MCF 10A (cell line): ENCODE measurements at regions not wholly inside any gene's neighbourhood (a gene's known extent, or its start where the extent isn't known, plus 50 kb on each side); places are given as distances from the start of the nearest gene placed in this dataset.
A peak's percentile ranks its signal among the peaks of the same experiment; 100 is the strongest.
"Not testable (repeated sequence)": the region's sequence is repeated elsewhere in the genome, so short reads cannot be mapped to it uniquely, and the experiment has no call there.

Experiments used
- BruUV-seq: library from RNA; stranded (reverse); fragments of 400-500 nt; replicated peaks from 2 replicates; lab custom pipeline; 2021; lab: Mats Ljungman, UMichigan
- CTCF ChIA-PET: fragments of 300-600 bp; sonication (Branson Sonifier 250); formaldehyde crosslinking; extraction: SDS; loops from one replicate; lab custom pipeline; 2021; ENCODE audit warnings: antibody characterized with exemption, inconsistent platforms; lab: Yijun Ruan, JAX
- POLR2A ChIA-PET: fragments of 300-600, 350-650 bp; sonication (Branson Sonifier 250); formaldehyde crosslinking; extraction: SDS; loops from one replicate; lab custom pipeline; 2020; ENCODE audit warnings: antibody characterized with exemption, inconsistent platforms; lab: Yijun Ruan, JAX
- DNase-seq: peaks from one replicate; pipeline ENCODE4 v3.0.0-alpha.2; 2018; ENCODE audit not compliant: unreplicated experiment
- H3K27ac Mint-ChIP-seq: one replicate; pipeline ENCODE4 v1.8.0; 2022; ENCODE audit warnings: mild to moderate bottlenecking, low read depth, mixed read lengths; ENCODE audit not compliant: unreplicated experiment
- H3K27me3 Mint-ChIP-seq: one replicate; pipeline ENCODE4 v1.8.0; 2022; ENCODE audit warnings: mixed read lengths; ENCODE audit not compliant: insufficient read depth, unreplicated experiment
- H3K36me3 Mint-ChIP-seq: one replicate; pipeline ENCODE4 v1.8.0; 2022; ENCODE audit warnings: mild to moderate bottlenecking, moderate library complexity, mixed read lengths; ENCODE audit not compliant: insufficient read depth, unreplicated experiment
- H3K4me1 Mint-ChIP-seq: one replicate; pipeline ENCODE4 v1.8.0; 2022; ENCODE audit warnings: mixed read lengths; ENCODE audit not compliant: insufficient read depth, unreplicated experiment
- H3K4me3 Mint-ChIP-seq: one replicate; pipeline ENCODE4 v1.8.0; 2022; ENCODE audit warnings: mild to moderate bottlenecking, moderate library complexity, mixed read lengths; ENCODE audit not compliant: unreplicated experiment
- H3K9me3 Mint-ChIP-seq: one replicate; pipeline ENCODE4 v1.8.0; 2022; ENCODE audit warnings: mixed read lengths; ENCODE audit not compliant: unreplicated experiment
- intact Hi-C: fragments of 100-400 bp; cut with micrococcal nuclease; formaldehyde crosslinking; loops from 2 replicates; pipeline ENCODE4 v1.14.1; 2022
- TF ChIP-seq, protein P1 (sequence below): fragments of 200-600 bp; IDR thresholded peaks from one replicate; pipeline ENCODE4 v1.8.0; 2022; ENCODE audit warnings: antibody characterized with exemption, mild to moderate bottlenecking; ENCODE audit not compliant: unreplicated experiment

DNA sequence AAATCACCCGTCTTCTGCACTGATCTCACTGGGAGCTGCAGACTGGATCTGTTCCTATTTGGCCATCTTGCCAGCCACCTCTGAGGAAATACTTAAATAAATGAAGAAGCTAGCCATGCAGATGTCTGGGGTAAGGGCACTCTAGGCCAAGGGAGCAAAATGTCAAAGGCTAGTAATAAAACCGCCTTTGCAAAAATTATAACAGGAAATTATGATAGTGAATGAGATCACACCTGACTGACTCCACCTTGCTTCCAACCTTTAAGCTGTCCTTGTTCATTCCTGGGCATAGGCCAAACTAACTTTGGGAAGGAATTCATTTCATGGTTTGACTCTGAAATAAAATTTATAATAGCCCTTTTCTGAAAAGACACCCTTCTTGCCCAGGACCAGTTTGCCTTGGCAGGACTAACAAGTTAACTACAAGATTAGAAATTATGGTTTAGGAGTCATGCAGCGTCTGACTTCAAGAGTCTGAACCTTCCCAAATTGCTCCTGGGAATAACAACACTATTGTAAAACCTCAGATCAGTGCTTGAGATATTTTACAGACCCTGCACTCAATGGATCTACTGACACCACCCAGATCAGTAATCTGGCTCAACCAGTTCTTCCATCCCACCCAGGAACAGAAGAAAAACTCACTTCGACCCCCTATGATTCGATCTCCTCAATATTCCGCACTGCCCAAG is 246.9 kb upstream of the HDX start:
- H3K27ac Mint-ChIP-seq = no peak overlapping the region
- TF ChIP-seq, protein P1, sequence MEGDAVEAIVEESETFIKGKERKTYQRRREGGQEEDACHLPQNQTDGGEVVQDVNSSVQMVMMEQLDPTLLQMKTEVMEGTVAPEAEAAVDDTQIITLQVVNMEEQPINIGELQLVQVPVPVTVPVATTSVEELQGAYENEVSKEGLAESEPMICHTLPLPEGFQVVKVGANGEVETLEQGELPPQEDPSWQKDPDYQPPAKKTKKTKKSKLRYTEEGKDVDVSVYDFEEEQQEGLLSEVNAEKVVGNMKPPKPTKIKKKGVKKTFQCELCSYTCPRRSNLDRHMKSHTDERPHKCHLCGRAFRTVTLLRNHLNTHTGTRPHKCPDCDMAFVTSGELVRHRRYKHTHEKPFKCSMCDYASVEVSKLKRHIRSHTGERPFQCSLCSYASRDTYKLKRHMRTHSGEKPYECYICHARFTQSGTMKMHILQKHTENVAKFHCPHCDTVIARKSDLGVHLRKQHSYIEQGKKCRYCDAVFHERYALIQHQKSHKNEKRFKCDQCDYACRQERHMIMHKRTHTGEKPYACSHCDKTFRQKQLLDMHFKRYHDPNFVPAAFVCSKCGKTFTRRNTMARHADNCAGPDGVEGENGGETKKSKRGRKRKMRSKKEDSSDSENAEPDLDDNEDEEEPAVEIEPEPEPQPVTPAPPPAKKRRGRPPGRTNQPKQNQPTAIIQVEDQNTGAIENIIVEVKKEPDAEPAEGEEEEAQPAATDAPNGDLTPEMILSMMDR = no peak
- ChIA-PET CTCF (interaction anchor here (0.7 to 1.5 kb wide), 3 partner anchors 74 to 281 kb away, joined by 3 to 5 read pairs (median 3); no protein-coding TSS in a partner anchor), POLR2A (no interaction called here)
- H3K27me3 Mint-ChIP-seq = no peaks in the 10 kb centered on the region
- intact Hi-C loops = no loop called here
- no peak for DNase-seq
- H3K4me1 Mint-ChIP-seq = no peaks in the 10 kb centered on the region
- H3K4me3 Mint-ChIP-seq = no peak overlapping the region
- H3K9me3 Mint-ChIP-seq = no peaks in the 10 kb centered on the region
- H3K36me3 Mint-ChIP-seq = peaks cover 6% of the 10 kb centered on the region
- BruUV-seq = no TSS peak

- no peak overlapping the region for H3K27ac Mint-ChIP-seq
- H3K4me1 Mint-ChIP-seq = no peaks in the 10 kb centered on the region
- no peak overlapping the region for H3K4me3 Mint-ChIP-seq
- DNase-seq = no peak
- TF ChIP-seq, protein P1 = no peak
- ChIA-PET CTCF (no interaction called here), POLR2A (no interaction called here)
- intact Hi-C loops = no loop called here
- no peaks in the 10 kb centered on the region for H3K9me3 Mint-ChIP-seq
- no TSS peak for BruUV-seq
- H3K27me3 Mint-ChIP-seq = no peaks in the 10 kb centered on the region
- H3K36me3 Mint-ChIP-seq = no peaks in the 10 kb centered on the region
Measured at GRCh38 chrX:84760560-84760959, 243.1 kb upstream of the APOOL start.

GRCh38 chrX:84796321-84796720 is 207.4 kb upstream of the APOOL start:
- TF ChIP-seq, protein P1 = no peak
- Mint-ChIP-seq H3K9me3 (peaks cover 8% of the 10 kb centered on the region), H3K36me3 (no peaks in the 10 kb centered on the region), H3K27ac (no peak overlapping the region), H3K4me3 (no peak overlapping the region), H3K27me3 (no peaks in the 10 kb centered on the region), H3K4me1 (no peaks in the 10 kb centered on the region)
- ChIA-PET POLR2A (no interaction called here), CTCF (no interaction called here)
- no peak for DNase-seq
- BruUV-seq = no TSS peak
- intact Hi-C loops = no loop called here

- Mint-ChIP-seq H3K4me3 (no peak overlapping the region), H3K27me3 (peaks cover 10% of the 10 kb centered on the region), H3K27ac (no peak overlapping the region), H3K4me1 (no peaks in the 10 kb centered on the region), H3K9me3 (peaks cover 13% of the 10 kb centered on the region), H3K36me3 (no peaks in the 10 kb centered on the region)
- TF ChIP-seq, protein P1 = no peak
- POLR2A ChIA-PET = no interaction called here
- no peak for DNase-seq
- BruUV-seq = no TSS peak
- CTCF ChIA-PET = no interaction called here
- intact Hi-C loops = no loop called here
Measured at GRCh38 chrX:84830836-84831235, 172.8 kb upstream of the APOOL start.

DNA sequence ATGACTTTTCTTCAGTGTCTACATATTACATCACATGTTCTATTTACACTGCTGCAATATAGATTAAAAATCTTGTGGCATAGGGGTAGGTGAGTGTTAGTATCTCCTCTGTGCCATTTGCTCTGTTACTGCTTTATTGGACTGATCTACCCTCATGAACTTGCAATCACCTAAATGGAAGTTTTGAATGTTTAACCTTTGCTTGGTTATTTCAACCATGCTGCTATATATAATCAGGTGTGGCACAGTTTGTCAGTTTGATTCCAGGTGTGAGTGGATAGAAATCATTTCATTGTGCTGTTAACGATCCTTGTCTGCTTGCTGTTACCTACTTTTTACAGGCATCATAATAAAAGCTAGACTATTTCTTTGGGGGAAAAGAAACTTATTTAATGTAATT is 157.1 kb upstream of the APOOL start:
- BruUV-seq, H3K9me3 Mint-ChIP-seq, H3K36me3 Mint-ChIP-seq, H3K27me3 Mint-ChIP-seq, POLR2A ChIA-PET, H3K4me3 Mint-ChIP-seq, H3K27ac Mint-ChIP-seq, H3K4me1 Mint-ChIP-seq, intact Hi-C loops, DNase-seq, CTCF ChIA-PET: not testable (repeated sequence)

DNA sequence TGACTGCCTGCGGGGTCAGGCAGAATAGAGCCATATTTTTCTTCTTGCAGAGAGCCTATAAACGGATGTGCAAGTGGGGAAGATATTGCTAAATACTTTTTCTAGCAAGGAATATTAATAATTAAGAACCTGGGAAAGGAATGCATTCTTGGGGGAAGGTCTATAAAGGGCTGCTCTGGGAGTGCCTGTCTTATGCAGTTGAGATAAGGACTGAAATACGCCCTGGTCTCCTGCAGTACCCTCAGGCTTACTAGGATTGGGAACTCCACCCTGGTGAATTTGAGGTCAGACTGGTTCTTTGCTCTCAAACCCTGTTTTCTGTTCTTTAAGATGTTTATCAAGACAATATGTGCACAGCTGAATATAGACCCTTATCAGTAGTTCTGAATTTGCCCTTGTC is 152.5 kb upstream of the APOOL start:
- peaks cover 19% of the 10 kb centered on the region for H3K9me3 Mint-ChIP-seq
- H3K4me3 Mint-ChIP-seq, H3K4me1 Mint-ChIP-seq, H3K27ac Mint-ChIP-seq, H3K27me3 Mint-ChIP-seq, POLR2A ChIA-PET, intact Hi-C loops, H3K36me3 Mint-ChIP-seq, BruUV-seq: not testable (repeated sequence)
- CTCF ChIA-PET = interaction anchor here (1.2 kb wide), 1 partner anchor 13 kb away, joined by 3 read pairs; no protein-coding TSS in a partner anchor
- DNase-seq = peak; percentile 0
